T-helper 1 cell treated with Interleukin-12 subunit alpha and Interleukin-12 subunit beta and Interleukin-4 antibody, amounts not matched to agents 30 ng/mL and 1 ng/mL, for 36 hours (primary cell): ENCODE measurements at regions not wholly inside any gene's neighbourhood (a gene's known extent, or its start where the extent isn't known, plus 50 kb on each side); places are given as distances from the start of the nearest gene placed in this dataset.

Experiments
- intact Hi-C: fragments of 100-400 bp; cut with micrococcal nuclease; formaldehyde crosslinking; loops from one replicate; pipeline ENCODE4 v1.15.1; 2024

DNA sequence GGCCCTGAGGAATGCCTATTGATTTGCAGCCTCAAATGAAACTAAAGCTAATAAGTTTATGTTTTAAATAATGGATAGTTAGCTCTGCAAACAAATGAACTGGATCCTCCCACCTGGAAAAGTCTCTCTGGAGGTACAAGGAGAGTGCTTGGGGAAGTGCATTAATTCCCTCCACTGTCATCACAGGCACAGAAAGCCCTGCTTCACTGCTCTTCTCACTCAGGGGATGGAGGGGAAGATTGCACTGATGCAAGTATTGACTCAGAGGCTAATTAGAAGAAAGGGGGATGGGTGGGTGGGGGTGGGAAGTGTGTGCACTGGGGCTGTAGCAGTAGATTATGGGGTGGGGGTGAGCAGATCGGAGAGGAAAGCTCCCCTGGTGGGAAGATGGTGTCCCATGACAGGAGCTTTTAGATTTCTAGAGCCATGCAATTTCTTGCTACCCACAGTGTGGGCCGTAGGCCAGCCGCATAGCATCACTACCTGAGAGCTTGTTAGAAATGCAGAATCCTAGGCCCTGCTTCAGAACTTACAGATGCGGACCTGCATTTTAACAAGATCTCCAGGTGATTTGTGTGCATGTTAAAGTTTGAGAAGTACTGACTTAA lies 163.9 kb downstream of the HIPK3 start:
- intact Hi-C loops: no loop called here

DNA sequence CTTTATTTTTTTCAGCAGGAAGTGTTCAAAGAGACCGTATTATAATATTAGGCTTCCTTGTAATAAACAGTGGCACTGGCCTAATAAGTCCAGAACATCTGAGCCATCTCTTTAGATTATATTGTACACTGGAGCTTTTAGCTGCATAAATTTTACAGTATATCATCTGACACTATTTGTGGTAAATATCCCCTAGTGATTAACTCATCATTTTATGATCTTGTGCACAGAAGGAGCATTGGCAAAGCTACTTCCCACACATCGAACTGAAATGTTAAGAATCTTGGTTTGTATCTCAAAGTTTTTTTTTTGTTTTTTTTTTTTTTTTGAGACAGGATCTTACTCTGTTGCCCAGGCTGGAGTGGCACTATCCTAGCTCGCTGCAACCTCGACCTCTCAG lies 162.7 kb downstream of the HIPK3 start:
- intact Hi-C loops: no loop called here

DNA sequence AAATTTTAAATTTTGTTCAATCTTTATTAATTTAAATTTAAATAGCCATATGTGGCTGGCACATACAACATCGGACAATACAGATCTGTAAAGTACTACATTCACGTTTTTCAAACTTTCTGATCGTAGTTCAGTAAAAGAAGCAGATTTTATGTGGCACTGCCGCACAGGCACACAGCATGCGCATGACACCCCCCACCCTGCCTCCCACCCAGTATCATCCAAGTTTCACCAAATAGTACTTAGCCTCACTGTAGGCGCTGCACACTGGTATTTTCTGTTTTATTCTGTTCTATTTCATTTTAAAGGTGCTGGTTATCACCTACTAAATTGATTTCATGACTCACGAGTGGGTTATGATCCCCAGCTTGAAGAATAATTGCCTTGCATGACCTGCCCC lies 159.9 kb downstream of the HIPK3 start:
- intact Hi-C loops: no loop called here

DNA sequence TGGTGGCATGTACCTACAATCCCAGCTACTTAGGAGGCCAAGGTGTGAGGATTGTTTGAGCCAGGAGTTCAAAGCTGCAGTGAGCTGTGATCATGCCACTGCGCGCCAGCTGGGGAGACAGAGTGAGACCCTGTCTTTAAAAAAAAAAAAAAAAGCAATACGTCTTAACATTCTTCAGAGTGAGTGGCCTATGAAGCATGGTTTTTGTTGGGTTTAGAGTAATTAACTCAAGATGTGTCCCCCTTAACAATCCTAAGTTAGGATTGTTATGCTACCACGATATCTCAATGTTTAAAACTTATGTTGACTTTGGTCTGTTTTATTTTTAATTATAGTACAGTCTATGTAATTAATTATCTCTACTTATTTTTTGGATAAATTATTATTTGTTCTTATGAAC lies 156.1 kb downstream of the HIPK3 start:
- intact Hi-C loops: no loop called here

DNA sequence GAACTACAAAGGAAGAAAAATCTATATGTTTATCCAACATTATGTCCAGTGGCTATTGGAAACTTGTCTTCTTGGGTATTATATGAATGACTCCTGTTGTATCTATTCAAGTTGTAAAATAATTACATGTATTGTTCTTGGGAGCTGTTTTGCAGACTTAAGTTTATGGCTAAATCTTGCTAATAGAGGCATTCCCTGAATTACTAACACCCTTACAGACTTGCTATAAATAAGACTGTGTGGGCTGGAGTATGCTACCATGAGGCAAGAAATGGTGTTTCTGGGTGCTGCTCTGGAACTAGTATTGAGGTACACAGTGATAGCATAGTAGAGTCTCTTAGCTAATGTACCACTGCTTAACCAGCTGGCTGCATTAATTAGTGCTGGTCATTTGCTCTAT lies 155.1 kb downstream of the HIPK3 start:
- intact Hi-C loops: no loop called here

DNA sequence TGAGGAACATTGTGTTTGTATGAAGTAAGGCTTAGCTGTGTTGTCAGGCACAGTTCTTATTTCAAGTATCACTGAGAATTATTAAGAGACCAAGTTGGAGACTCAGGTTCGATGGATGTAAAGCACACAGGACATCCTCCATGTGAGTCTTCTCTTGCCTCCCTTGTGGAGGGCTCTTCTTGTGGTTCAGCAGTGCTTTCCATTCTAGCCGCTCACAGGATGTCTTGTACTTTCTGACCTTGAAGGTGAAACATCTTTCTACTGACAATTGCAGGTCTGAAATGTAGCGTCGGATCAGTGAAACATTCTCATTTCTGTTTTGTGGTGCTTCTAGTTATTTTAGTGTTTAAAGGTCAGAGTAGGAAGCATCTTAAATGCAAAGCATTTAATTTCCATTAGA lies 154.6 kb downstream of the HIPK3 start:
- intact Hi-C loops: no loop called here

DNA sequence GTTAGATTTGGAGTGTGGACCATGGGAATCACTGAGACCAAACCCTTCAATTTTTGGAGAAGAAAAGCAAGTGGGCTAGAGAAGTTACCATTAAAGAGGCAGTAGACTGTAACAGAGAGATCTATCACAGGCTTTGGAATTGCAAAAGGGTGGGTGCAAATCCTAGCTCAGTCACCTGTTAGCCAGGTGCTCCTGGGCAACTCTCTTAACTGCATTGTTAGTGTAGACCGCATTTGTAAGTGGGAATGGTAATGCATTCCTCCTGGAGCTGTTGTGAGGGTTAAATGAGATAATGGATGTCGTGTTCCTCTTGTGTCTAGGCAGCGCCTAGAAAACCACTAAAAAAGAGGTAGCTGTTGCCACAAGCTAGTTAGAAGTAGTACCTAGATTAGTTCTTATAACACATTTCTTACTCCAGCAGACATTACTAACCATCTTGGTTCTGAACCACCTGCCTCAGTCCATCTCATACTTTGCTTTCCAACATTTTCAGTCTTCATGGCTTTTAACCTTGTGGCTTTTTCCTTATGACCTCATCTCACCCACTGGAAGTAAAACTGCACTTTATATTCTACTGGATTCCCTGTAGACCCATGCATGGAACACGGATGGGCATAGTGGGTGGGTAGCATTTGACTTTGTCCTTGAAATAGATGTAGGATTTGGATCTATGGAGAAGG lies 153.0 kb downstream of the HIPK3 start:
- intact Hi-C loops: no loop called here
